HG03025 (cell line): ENCODE measurements at regions not wholly inside any gene's neighbourhood (a gene's known extent, or its start where the extent isn't known, plus 50 kb on each side); places are given as distances from the start of the nearest gene placed in this dataset.
"Not testable (repeated sequence)": the region's sequence is repeated elsewhere in the genome, so short reads cannot be mapped to it uniquely, and the experiment has no call there.

Experiments used
- ATAC-seq: cut with Tn5 transposase; IDR thresholded peaks from one replicate; pipeline ENCODE4 v1.9.1; 2021; ENCODE audit warnings: mild to moderate bottlenecking, moderate library complexity; ENCODE audit not compliant: unreplicated experiment, low FRiP score

DNA sequence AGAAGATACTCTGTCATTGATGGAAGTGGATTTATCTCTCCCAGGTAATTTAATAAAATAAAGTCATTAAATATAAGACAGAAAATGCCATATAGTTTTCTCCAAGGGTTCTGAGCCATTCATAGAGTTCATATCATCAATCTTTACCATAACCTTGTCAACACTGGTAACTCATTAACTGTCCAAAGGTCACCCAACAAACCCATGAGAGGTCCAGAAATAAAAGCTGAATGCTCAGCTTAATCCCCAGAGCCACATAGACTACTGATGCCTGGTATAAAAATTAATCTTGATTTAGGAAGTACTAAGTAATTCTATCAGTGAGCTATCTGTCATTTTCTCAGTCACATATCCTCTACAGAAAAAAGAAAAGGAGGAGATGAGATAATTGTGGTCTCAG, 903.0 kb upstream of the DDX18 start:
- no peak for ATAC-seq

- ATAC-seq, result no peak
These were observed 898.8 kb upstream of the DDX18 start for GRCh38 chr2:116915673-116916072.

DNA sequence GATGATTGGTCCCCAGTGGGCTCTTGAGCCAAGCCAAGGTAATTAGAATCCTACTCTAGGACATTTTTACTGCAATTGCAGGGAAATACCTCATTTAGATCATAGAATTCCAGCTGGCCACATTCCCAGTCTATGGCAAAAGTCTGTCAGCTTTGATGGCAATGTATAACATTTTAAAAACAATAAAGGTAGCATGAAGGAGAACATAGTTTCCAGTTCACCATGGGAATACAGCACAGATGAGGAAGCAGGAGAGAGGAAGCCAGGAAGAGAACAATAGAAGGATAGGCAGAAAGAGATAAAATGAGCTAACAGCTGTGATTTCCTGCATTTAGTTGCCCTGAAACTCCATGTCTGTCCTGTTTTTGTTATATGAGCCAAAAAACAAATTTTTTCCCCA, 897.3 kb upstream of the DDX18 start:
- ATAC-seq, result no peak

DNA sequence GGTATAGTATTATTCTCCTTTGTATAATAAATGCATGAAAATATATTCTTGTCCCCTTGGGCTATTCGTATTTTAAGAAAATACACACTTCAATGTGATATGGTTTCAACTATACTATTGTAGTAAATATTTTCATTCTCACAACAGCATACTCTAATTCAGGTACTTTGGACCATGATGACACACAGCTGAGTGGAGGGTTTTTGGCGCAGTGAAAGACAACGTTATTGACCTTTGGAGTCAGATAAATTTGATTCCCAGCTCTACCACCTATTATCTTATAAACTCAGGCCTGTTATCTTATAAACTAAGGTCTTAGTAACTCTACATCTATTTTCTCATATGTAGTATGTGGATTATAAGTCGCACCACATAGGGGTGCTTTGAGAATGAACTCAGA, 895.9 kb upstream of the DDX18 start:
- ATAC-seq, result no peak

GRCh38 chr2:116922414-116922813, 892.1 kb upstream of the DDX18 start:
- no peak for ATAC-seq

GRCh38 chr2:116924509-116924908, 890.0 kb upstream of the DDX18 start:
- no peak for ATAC-seq

GRCh38 chr2:116935097-116935814, 879.2 kb upstream of the DDX18 start:
- no peak for ATAC-seq

DNA sequence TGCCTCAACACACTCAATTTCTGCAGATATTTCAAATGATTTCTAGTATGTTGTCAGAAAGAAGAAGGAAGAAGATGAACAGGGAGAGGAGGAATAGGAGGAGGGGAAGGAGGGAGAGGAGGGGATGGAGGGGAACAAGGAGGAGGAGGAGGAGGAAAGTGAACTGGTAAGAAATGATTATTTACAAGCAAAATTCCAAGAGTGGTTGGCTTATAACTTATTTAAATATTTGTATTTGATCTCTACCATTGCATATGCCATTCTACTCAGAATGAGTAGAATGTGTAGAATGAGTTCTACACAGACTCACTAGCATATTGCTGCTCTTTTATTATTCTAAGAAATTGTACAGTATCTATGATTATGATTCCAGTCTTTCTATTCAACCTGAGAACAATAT, 866.2 kb upstream of the DDX18 start:
- ATAC-seq, result no peak

- no peak for ATAC-seq
These were observed 865.2 kb upstream of the DDX18 start for GRCh38 chr2:116949249-116949648.

DNA sequence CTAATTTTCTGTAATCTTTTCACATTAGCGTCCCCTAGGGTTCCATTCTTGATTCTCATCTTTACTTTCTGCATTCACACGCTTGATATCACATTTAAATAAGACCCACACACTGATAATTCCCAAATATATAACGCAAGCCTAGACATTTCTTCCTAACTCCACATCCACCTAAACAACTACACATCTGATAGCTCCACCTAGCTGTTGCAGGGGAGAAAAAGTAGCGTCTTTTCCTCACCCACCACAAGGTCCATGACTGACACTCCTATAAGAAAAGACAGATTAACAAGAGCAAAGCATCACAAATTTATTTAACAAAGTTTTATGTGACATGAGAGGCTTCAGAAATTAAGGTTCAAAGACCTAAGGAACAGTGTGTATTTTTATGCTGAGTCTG, 862.2 kb upstream of the DDX18 start:
- ATAC-seq, result no peak

DNA sequence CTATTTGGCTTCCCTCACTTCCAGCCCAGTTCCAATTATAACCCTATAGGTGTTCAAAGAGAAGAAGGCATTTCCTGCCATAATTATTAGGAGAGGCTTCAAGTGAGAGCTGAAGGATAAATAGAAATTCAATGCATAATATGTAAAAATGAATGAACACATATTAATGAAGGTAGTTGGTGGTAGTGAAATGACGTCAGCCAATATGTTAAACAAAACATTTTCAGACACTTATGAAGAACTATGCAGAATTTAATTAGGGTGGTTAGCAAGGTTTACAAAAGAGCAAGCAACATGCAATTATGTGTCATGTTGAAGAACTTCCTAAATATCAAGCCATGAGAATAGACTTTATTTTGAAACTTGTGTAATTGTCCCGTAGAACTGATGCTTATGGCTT, 858.8 kb upstream of the DDX18 start:
- no peak for ATAC-seq

- ATAC-seq, result no peak
These were observed 838.9 kb upstream of the DDX18 start for GRCh38 chr2:116975608-116976007.

DNA sequence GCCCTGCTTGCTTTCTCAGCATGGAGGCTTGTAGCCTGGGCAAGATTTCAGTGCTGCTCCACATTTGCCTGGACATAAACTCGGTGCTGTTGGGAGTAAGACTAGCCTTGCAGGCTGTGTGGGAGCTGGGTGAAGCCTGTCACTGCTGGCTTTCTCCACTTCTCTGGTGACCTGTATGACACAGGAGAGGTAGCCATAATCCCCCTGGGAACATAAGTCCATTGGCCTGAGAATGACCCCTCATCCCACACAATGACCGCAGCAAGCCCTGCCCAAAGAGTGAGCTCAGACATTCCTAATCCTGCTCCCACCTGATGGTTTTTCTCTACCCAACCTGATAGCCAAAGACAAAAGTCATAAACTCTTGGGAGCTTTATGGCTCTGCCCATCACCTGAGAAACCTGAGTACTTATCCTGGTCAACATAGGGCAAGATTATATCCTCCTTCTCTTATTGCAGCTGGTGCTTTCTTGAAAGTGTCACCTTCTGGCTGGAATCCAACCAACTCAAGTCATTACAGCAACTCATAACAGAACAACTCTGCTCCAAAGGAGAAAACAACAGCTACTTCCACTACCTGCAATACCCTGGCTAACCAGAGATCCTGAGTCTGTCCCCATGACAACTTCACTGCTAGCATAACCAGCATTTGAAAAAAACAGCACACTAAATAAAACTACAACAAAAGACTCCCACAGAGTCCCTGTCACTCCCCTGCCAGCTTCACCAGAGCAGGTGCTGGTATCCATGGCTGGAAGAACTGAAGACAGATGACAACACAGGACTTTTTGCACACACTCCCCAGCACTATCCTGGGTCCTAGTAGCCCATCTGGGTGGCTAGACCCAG, 834.4 kb upstream of the DDX18 start:
- no peak for ATAC-seq

- ATAC-seq, result no peak
These were observed 827.0 kb upstream of the DDX18 start for GRCh38 chr2:116987447-116987846.

DNA sequence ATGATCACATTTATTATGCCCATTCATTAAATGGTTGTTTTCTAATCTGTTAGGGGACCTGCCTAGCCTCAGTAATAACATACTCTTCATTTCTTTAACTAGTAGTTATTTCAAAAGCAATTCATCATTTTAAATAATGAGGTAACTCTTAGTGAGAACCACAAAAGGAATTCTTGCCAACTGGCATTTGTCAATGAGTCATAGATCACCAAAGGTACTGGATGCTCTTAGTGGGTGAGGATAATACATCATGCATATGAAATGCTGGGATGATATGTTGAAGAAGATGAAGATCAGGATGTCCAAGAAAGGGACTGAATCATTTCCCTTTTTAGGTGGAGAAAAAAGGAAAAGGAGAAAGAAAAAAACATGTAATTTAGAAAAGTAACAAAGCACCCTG, 826.2 kb upstream of the DDX18 start:
- ATAC-seq, result no peak

- no peak for ATAC-seq
These were observed 795.1 kb upstream of the DDX18 start for GRCh38 chr2:117019357-117019756.

- no peak for ATAC-seq
These were observed 786.8 kb upstream of the DDX18 start for GRCh38 chr2:117027646-117028045.

GRCh38 chr2:117028708-117029107, 785.8 kb upstream of the DDX18 start:
- ATAC-seq, result not testable (repeated sequence)

GRCh38 chr2:117055499-117056375, 758.8 kb upstream of the DDX18 start:
- no peak for ATAC-seq

- ATAC-seq, result no peak
These were observed 758.1 kb upstream of the DDX18 start for GRCh38 chr2:117056376-117056748.

GRCh38 chr2:117057016-117057415, 757.5 kb upstream of the DDX18 start:
- ATAC-seq, result no peak
